GM19468 (cell line): ENCODE measurements at regions not wholly inside any gene's neighbourhood (a gene's known extent, or its start where the extent isn't known, plus 50 kb on each side); places are given as distances from the start of the nearest gene placed in this dataset.
"Not testable (repeated sequence)": the region's sequence is repeated elsewhere in the genome, so short reads cannot be mapped to it uniquely, and the experiment has no call there.

ENCODE experiments used
- ATAC-seq: cut with Tn5 transposase; IDR thresholded peaks from one replicate; pipeline ENCODE4 v1.9.1; 2021; ENCODE audit warnings: mild to moderate bottlenecking, moderate library complexity, moderate number of reproducible peaks; ENCODE audit not compliant: unreplicated experiment; ENCODE audit errors: extremely low read depth

- ATAC-seq = no peak
Measured at GRCh38 chr4:59666645-59667044, 1533.5 kb upstream of the ADGRL3 start.

DNA sequence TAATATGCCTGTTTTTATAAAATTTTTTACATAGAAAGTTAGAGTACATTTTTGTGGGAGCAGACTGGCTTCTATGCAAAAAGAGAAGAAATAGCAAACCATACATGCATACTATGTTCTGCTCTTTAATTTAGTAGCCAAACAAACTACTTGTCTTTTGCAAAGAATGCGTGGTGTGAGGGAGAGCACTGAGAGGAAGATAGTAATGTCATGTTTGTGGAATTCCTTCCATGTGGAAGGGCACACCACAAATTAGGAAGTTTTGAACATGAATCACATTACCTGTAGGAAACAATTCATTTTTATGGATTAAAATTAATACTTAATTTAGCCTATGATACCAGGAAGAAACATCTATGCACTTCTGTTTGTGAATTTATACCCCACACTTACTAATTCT, 1529.1 kb upstream of the ADGRL3 start:
- no peak for ATAC-seq

DNA sequence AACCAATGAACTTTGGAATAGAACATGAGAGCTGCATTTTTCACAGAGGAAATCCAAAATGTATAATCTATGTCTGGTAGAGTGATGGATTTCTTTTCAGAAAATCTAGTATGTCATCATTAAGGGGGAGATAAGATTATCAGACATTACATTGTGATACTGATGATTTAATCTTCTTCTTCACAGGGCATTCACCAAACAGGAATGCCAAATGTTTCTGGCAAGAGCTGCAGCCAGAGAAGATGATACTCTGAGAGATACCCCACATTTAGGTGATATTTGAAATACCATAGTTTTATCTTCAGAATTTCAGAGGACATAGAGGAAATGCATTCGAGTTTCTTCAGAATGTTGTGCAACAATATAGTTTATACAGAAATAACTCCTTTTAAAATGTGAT, 1523.7 kb upstream of the ADGRL3 start:
- no peak for ATAC-seq

DNA sequence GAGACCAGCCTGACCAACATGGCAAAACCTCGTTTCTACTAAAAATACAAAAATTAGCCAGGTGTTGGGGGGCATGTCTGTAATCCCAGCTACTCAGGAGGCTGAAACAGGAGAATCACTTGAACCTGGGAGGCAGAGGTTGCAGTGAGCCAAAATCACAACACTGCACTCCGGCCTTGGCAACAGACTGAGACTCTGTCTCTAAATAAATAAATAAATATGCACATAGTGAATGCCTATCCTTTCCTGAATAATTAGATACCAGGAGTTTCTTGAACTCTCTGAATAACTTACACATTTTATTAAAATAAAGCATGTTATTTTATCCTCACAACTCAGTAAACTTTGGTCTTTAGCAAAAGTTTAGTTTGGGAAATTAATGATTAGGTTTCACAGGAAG, 1523.1 kb upstream of the ADGRL3 start:
- not testable (repeated sequence) for ATAC-seq

GRCh38 chr4:59685626-59686025, 1514.5 kb upstream of the ADGRL3 start:
- no peak for ATAC-seq

DNA sequence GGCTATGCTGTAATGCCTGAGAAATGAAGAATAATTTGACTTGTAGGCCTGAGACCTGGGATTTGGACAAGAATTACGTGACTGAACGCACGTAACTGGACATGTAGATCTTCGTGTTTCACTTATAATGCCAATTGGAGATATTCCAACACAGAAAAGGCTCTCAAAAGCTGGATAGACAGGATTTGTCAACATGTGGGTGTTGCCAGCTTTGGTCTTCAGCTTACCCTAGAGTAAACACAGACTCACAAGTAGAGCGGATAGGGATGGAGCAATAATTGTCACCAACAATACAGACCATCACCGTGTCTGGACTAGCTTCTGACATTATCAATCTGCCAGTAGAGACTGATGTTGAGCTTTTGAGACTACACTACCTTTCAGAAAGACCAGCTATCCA, 1511.0 kb upstream of the ADGRL3 start:
- no peak for ATAC-seq

DNA sequence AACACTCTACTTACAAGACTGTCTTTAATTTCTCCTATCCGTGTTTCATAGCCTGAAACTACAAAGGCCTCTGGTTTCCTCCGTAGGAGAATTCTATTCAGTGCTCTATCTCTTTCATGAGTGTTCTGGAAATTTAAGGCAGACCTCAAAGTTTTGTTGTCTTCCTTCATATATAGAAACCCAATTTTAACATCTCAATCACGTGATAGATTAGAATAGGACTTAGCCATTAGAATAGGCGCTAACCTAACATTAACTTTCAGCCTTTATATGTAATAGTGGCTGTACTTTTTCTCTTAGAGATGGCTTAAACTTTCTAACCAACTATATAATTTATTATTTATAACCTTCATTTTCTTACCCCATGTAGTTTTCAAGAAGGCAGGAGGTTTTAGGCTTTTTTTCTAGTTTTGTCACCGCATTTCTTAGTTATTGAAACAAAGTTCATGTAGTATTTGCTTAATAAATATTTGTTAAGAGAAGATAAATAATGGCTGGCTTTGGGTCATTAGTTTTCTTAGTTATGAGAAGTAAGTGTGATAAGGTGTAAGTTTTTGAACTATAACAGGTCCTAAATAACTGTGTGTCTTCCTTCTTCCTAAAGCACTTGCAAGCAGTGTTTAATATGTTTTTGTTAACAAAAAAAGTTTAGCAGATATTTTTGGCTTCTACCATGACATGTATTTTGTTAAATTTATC, 1504.6 kb upstream of the ADGRL3 start:
- ATAC-seq = no peak

- no peak for ATAC-seq
Measured at GRCh38 chr4:59698041-59698440, 1502.1 kb upstream of the ADGRL3 start.

GRCh38 chr4:59700651-59701050, 1499.5 kb upstream of the ADGRL3 start:
- no peak for ATAC-seq

DNA sequence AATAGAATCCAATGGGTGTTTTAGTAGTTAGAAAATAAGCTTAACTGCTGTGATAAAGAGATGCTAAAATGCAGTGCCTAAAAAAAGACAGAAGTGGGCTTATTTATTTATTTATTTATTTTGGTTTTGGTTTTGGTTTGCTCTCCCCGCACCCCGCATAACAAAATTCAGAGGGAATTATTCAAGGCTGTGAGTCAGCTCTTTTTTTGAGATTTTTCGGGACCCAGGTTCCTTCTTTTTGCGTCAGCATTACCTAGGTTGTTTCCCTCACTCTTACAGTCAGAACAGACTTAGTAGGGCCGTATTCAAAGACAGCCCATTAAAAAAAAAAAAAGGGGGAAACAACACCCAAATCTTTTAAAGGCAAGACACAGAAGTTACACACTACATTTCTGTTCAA, 1495.5 kb upstream of the ADGRL3 start:
- ATAC-seq = no peak

DNA sequence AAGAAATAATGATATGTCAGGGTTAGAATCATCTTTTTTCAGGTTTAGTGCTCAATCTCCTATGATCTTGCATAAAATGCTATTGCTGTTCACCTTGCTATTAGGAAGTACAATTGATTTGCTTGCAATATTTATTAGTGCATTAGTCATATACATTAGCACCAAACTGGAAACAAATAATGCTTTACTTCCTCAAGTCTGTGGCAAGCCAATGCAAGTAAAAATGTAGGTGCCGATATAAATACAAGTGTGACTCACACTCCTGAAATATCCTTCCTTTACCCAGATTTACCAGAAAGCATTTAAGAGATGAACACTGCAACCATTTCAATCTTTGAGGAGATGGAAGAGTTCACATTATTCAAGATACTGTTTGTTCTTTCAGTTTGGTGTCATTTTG, 1487.7 kb upstream of the ADGRL3 start:
- ATAC-seq = no peak

DNA sequence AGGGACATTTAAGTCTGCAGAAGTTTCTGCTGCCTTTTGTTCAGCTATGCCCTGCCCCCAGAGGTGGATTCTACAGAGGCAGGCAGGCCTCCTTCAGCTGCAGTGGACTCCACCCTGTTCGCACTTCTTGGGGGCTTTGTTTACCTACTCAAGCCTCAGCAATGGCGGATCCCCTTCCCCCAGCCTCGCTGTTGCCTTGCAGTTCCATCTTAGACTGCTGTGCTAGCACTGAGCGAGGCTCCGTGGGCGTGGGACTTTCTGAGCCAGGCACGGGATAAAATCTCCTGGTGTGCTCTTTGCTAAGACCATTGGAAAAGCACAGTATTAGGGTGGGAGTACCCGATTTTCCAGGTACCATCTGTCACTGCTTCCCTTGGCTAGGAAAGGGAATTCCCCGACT, 1475.8 kb upstream of the ADGRL3 start:
- not testable (repeated sequence) for ATAC-seq

DNA sequence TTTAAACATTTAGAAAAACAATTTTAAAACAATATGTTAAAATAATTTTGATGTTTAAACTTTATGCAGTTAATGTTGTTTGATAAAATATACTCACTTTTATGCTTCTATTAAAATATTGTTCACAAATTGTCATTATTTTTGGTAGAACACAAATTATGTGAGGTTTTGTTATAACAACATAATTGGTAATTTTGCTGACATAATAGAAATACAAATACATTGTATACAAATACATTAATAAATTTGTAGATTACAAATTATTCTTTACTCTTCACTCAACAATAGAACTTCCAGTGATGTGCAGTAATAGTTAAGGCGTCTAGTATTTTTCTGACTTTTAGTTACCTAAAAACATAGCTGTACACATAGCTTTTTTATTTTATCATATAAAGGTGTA, 1472.4 kb upstream of the ADGRL3 start:
- no peak for ATAC-seq

DNA sequence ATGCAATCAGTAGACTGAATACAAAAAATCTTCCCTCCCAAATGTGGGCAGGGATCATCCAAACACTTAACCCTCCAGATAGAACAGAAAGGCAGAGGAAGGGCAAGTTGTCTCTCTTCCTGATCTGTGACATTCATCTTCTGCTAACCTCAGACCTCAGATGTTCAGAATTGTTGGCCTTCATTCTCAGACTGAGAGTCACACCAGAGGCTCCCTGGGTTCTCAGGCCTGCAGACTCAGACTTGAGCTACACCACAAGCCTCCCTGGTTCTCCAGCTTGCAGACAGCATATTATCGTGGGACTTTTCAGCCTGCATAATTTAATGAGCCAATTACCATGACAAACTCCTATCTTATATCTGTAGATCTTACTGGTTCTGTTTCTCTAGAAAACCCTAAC, 1471.6 kb upstream of the ADGRL3 start:
- no peak for ATAC-seq

DNA sequence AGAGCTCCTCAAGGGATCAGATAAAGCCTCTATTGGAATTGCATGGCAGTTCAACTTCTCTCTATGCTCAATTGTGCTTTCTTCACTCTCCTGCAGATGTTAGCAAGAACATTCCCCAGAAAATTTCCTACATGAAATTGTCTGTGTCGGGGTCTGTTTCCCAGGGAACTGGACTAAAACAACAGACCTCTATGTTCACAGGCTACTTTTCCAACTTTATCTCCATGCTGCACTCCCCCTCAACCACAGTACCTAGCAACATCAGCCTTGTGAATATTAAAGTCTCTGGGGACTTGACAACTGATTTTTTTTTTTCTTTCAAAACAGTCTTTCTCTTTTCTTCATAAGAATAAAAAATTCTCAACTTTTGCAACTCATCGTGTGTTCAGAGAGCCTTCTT, 1470.8 kb upstream of the ADGRL3 start:
- ATAC-seq = no peak

- ATAC-seq = no peak
Measured at GRCh38 chr4:59748433-59748832, 1451.7 kb upstream of the ADGRL3 start.

DNA sequence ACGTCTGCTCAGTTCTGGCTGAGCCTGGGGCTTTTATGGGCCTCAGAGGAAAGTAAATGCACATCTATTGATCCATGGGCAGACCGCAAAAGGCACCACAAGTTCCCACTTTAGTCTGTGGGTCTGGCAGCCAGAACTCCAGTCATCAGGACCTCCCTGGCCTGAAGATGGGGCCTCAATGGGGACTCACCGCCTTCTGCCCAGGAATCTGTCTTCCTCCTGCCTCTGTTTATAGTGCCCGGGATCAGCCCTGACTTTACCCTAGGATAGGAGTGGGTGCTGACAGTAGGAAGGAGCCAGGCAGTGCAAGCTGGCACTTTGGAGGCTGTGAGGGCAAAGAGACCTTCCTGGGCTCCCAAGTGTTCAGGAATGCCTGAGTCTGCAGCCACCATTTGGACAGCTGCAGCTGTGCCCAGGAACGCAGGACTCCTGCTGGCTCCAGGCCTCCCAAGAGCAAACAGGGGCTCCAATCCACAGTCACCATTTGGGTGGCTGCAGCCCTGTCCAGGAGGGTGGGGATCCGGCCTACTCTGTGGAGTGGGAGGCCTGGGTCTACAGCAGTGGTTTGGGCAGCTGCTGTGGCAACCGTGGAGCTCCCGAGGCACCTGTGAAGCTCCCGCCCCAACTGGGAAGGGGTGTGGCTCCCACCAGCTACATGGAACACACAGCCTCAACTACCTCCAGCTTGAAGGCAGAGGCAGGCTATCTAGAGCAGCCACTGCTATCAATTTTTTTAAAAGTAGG, 1440.9 kb upstream of the ADGRL3 start:
- ATAC-seq = no peak

DNA sequence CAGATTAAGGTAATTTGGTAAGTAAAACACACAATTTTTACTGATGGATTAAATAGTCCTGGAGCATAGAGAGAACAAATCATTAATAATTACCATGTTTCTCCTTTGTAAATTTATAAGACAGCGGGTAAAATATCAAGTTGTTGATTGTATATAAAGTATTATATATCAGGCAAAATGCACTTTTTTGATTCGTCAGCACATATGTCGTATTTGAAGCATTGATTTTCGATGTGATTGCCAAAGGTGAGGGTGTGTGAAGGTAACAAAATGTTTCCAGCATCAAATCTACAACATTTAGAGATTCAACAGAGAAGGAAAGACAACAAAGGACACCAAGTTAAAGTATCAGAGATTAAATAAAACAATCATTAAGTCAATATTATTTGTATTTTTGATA, 1437.8 kb upstream of the ADGRL3 start:
- ATAC-seq = no peak

DNA sequence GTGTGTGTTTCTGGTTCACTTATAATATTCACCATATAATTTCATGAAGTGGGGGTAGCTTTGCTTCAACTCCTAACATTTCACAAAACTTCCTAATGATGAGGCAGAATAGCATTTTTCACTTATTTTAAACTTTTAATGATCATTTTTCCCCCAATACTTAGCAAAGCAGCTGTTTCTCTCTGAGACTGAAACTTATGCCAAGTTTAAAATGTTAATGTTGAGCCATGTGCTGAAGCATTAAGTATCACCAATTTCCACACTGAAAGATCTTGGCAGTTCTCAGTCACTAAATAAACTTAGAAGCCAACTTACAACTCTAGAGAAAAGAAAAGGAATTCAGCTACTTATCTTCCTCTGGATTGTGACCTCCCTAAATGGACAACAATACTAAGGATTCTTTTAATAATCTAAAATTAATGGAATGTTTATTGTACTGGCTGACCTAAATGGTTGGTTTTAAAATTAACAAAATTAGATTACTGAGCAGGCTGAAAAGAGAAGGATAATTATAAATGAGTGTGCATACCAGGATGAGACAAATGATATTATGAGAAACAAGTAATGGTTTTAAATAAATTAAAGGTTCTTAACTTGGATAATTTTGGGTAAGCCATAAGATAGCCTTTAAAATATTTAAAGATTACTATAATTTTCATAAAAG, 1429.4 kb upstream of the ADGRL3 start:
- ATAC-seq = no peak

GRCh38 chr4:59772641-59773139, 1427.4 kb upstream of the ADGRL3 start:
- no peak for ATAC-seq

GRCh38 chr4:59780271-59780670, 1419.9 kb upstream of the ADGRL3 start:
- ATAC-seq = not testable (repeated sequence)
